Heart right ventricle (tissue), 16 donors: ENCODE measurements at regions not wholly inside any gene's neighbourhood (a gene's known extent, or its start where the extent isn't known, plus 50 kb on each side); places are given as distances from the start of the nearest gene placed in this dataset.
"Not testable (repeated sequence)": the region's sequence is repeated elsewhere in the genome, so short reads cannot be mapped to it uniquely, and the experiment has no call there.

Experiments used
- ATAC-seq, 8 donors: fragments of 200-7000 bp; cut with Tn5 transposase; one replicate each; pipeline ENCODE4 v1.9.1; 2020; ENCODE audit warnings: mild to moderate bottlenecking in 8 of 8, moderate library complexity in 8 of 8, moderate number of reproducible peaks in 1 of 8
- DNase-seq, 2 donors: peaks; one replicate each; pipeline ENCODE4 v3.0.0-alpha.2; 2020
- H3K27ac ChIP-seq, 10 donors: fragments of 200-600 bp; sonication (generic) in 2 of 10; one replicate each; pipeline versions ENCODE4 v1.5.0 to v1.8.0; 2020 to 2022; ENCODE audit warnings: mild to moderate bottlenecking in 3 of 10
- H3K27me3 ChIP-seq, 7 donors: fragments of 200-600 bp; one replicate each; pipeline ENCODE4 v1.8.0; 2021 to 2022; ENCODE audit warnings: mild to moderate bottlenecking in 2 of 7
- H3K36me3 ChIP-seq, 9 donors: fragments of 200-600 bp; sonication (generic) in 1 of 9; one replicate each; pipeline versions ENCODE4 v1.5.0 to v1.8.0; 2020 to 2022; ENCODE audit warnings: mild to moderate bottlenecking in 2 of 9
- H3K4me1 ChIP-seq, 9 donors: fragments of 200-600 bp; sonication (generic) in 1 of 9; one replicate each; pipeline versions ENCODE4 v1.5.0 to v1.8.0; 2020 to 2022; ENCODE audit warnings: mild to moderate bottlenecking in 4 of 9
- H3K4me3 ChIP-seq, 10 donors: fragments of 200-600 bp; sonication (generic) in 2 of 10; one replicate each; pipeline versions ENCODE4 v1.5.0 to v1.8.0; 2020 to 2022; ENCODE audit warnings: mild to moderate bottlenecking in 7 of 10, moderate library complexity in 2 of 10
- H3K9me3 ChIP-seq, 11 donors: fragments of 200-600 bp in 10 of 11; sonication (generic) in 2 of 11; one replicate each; pipeline versions ENCODE4 v1.5.0 to v1.8.0; 2013 to 2022; ENCODE audit warnings: mild to moderate bottlenecking in 2 of 11, control low read depth in 1 of 11, moderate library complexity in 1 of 11
- CTCF ChIP-seq, 9 donors: fragments of 200-600 bp; sonication (generic) in 2 of 9; IDR thresholded peaks; one replicate each; pipeline versions ENCODE4 v1.5.0 to v1.8.0; 2021 to 2022; ENCODE audit warnings: antibody characterized with exemption in 9 of 9, mild to moderate bottlenecking in 5 of 9, moderate library complexity in 1 of 9
- WGBS, 2 donors: extraction: QIAGEN DNeasy Blood & Tissue Kit; methylation state at CpG; one replicate each; pipeline ENCODE4 v1.1.7; 2013; ENCODE audit warnings: inconsistent platforms in 1 of 2; 5-methylcytosine and 5-hydroxymethylcytosine counted together
- intact Hi-C, 10 donors: fragments of 100-400 bp; cut with DNase I; formaldehyde crosslinking; loops; one replicate each; pipeline versions ENCODE4 v1.11.1 to v1.14.2; 2022
- donor health status: Arrhythmogenic right ventricular cardiomyopathy.
- donor health status: ischemic (EF 13 %, LVEDD 7.1; RV severe dilation, severe dysfunction).
- donor health status: healthy with polysubstance abuse.
- donor health status: DM: no; HTN: yes; CAD: no.
- donor health status: DM: no; HTN: no; CAD: no.
- donor health status: ischemic (EF 25% LVEDD 6.9; RV normal size, moderate dysfunction).
- donor health status: ischemic (EF 25% LVEDD 5.7; RV mildly dilated, moderate dysfunction).
- donor health status: healthy.
- donor health status: DM: yes; HTN: yes; CAD: no.
- donor health status: Ischemic cardiomyopathy.
- donor health status: ischemic (EF 35%, LVEDD 5.7; RV mildly dilated, moderate dysfunction).
- donor health status: nonischemic (EF 11% LVEDD 7.7; RV severe dilation, severe dysfunction).
- donor health status: DM: yes; HTN: yes; CAD: no.
- donor health status: PGD.
- donor health status: ischemic (EF 29% LVEDD 5.4; RV normal size, mild dysfunction).
- donor health status: nonischemic (EF 23%, LVEDD 6.1; RV moderate dilation, normal function).

DNA sequence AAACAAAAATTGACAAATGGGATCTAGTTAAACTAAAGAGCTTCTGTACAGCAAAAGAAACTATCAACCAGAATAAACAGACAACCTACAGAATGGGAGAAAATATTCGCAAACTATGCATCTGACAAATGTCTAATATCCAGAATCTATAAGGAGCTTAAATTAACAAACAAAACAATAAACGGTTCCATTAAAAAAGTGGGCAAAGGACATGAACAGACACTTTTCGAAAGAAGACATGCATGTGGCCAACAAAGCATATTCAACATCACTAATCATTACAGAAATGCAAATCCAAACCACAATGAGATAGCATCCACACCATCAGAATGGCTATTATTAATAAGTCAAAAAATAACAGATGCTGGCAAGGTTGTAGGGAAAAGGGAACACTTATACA is 50.5 kb upstream of the MED13L start:
- H3K27ac ChIP-seq, H3K27me3 ChIP-seq, ATAC-seq, intact Hi-C loops, H3K9me3 ChIP-seq, H3K36me3 ChIP-seq, H3K4me3 ChIP-seq, DNase-seq: not testable (repeated sequence)
- WGBS, 2 donors: 93 to 98% methylated on average over 3 of the region's 3 CpGs
- H3K4me1 ChIP-seq: peaks cover 0 to 21% (median 0%) of the 10 kb centered on the region in 9 donors

GRCh38 chr12:116331876-116332275 is 54.4 kb upstream of the MED13L start:
- Histone ChIP-seq H3K9me3 (peaks cover 0 to 6% (median 0%) of the 10 kb centered on the region in 11 donors), H3K27ac (no peak overlapping the region), H3K27me3 (no peaks in the 10 kb centered on the region), H3K4me1 (no peaks in the 10 kb centered on the region), H3K36me3 (no peaks in the 10 kb centered on the region), H3K4me3 (no peak overlapping the region)
- TF ChIP-seq CTCF (IDR thresholded peaks at IDR 0.05): no peak
- intact Hi-C loops: no loop called here
- DNase-seq (no peak), ATAC-seq (no peak)
- WGBS, 2 donors: 96 to 100% methylated on average over 2 of the region's 2 CpGs

DNA sequence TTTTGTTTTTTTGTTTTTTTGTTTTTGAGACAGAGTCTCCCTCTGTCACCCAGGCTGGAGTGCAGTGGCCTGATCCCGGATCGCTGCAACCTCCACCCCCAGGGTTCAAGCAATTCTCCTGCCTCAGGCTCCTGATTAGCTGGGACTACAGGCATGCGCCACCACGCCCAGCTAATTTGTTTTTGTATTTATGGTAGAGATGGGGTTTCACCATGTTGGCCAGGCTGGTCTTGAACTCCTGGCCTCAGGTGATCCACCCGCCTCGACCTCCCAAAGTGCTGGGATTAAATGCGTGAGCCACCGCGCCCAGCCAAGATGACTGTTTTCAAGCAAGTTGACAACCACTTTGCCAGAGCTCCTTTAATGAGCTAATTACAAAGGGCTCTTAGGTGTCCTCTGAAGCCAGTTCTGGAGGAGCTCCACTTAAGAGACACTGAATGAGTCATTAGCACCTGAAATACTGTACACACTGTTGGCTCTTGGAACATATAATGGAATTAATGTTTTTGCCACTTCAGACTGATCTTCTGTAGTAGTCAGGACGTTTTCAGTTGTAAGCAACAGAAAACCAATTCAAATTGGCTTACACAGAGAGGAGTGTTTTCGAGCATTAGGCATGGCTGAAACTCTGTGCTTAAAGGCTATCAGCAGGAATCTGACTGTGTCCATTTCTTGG is 55.4 kb upstream of the MED13L start:
- no peak overlapping the region for H3K27ac ChIP-seq
- peak in 1 of 8 donors; percentile 33 for ATAC-seq
- intact Hi-C loops: no loop called here
- H3K4me1 ChIP-seq: no peaks in the 10 kb centered on the region
- no peak for TF ChIP-seq CTCF (IDR thresholded peaks at IDR 0.05)
- peaks cover 0 to 6% (median 0%) of the 10 kb centered on the region in 11 donors for H3K9me3 ChIP-seq
- H3K36me3 ChIP-seq: no peaks in the 10 kb centered on the region
- H3K27me3 ChIP-seq: no peaks in the 10 kb centered on the region
- H3K4me3 ChIP-seq: no peak overlapping the region
- DNase-seq: no peak
- WGBS, 2 donors: 92 to 94% methylated on average over 11 of the region's 11 CpGs

DNA sequence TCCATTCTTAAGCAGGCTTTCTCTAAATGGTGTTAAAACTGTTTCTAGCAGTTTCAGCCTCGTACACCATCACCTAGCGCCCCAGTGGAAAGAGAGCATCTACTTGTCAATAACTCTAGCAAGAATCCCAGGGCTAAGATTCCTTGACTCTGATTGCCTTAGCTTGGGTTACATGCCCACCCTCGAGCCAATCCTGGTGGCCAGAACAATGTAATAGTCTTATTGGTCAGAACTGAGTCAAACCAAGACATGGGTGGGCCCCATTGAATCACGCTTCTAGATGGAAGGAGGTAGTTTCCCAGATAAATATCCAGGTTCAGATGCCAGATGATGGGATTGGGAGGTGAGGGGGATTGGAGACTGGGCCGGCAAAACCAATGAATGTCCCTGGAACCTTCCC is 55.9 kb upstream of the MED13L start:
- H3K4me3 ChIP-seq: no peak overlapping the region
- no peaks in the 10 kb centered on the region for H3K27me3 ChIP-seq
- no peaks in the 10 kb centered on the region for H3K36me3 ChIP-seq
- DNase-seq: no peak
- no peak for TF ChIP-seq CTCF (IDR thresholded peaks at IDR 0.05)
- WGBS, 2 donors: 91 to 92% methylated on average over 5 of the region's 5 CpGs
- intact Hi-C loops: no loop called here
- H3K27ac ChIP-seq: no peak overlapping the region
- ATAC-seq: no peak
- peaks cover 0 to 2% (median 0%) of the 10 kb centered on the region in 11 donors for H3K9me3 ChIP-seq
- H3K4me1 ChIP-seq: no peaks in the 10 kb centered on the region

DNA sequence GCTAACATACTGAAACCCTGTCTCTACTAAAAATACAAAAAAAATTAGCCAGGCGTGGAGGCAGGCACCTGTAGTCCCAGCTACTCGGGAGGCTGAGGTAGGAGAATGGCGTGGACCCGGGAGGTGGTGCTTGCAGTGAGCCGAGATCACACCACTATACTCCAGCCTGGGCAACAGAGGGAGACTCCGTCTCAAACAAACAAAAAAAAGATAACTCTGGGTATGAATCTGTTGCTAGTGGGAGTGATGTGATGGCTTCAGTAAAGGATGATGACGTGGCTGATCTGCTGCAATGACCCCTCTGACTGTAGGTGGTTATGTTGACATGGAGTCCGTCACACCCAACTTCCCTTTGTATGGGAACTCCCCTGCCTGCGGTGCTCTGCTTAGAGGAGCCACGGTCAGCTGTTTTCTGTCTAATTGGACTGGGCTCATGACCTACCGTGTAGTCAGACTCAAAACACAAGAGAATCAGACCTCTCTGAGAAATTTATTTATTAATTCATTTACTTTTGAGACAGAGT is 59.1 kb upstream of the MED13L start:
- no peaks in the 10 kb centered on the region for H3K36me3 ChIP-seq
- WGBS, 2 donors: 81 to 86% methylated on average over 11 of the region's 11 CpGs
- peaks cover 0 to 4% (median 0%) of the 10 kb centered on the region in 9 donors for H3K4me1 ChIP-seq
- intact Hi-C loops: no loop called here
- H3K27me3 ChIP-seq: no peaks in the 10 kb centered on the region
- H3K4me3 ChIP-seq: no peak overlapping the region
- no peak for TF ChIP-seq CTCF (IDR thresholded peaks at IDR 0.05)
- ATAC-seq: no peak
- no peak for DNase-seq
- H3K27ac ChIP-seq: no peak overlapping the region
- no peaks in the 10 kb centered on the region for H3K9me3 ChIP-seq
